Mesenchymal stem cell (in vitro differentiated cells and primary cell): ENCODE measurements at regions not wholly inside any gene's neighbourhood (a gene's known extent, or its start where the extent isn't known, plus 50 kb on each side); places are given as distances from the start of the nearest gene placed in this dataset.

Experiments used
- DNase-seq: peaks from one replicate; pipeline ENCODE4 v3.0.0-alpha.2; 2013
- H2AFZ ChIP-seq: one replicate; pipeline ENCODE4 v1.6.1; 2013; ENCODE audit warnings: low read depth, mild to moderate bottlenecking, control low read depth, inconsistent platforms, low read length, moderate library complexity
- H2AK5ac ChIP-seq: 2 replicates; pipeline ENCODE4 v1.6.1; 2013; ENCODE audit warnings: low read length, moderate library complexity, mild to moderate bottlenecking, inconsistent platforms; ENCODE audit not compliant: severe bottlenecking
- H2BK120ac ChIP-seq: one replicate; pipeline ENCODE4 v1.6.1; 2013; ENCODE audit warnings: low read depth, mild to moderate bottlenecking, inconsistent platforms, low read length, moderate library complexity
- H2BK12ac ChIP-seq, 2 experiments: one replicate each; pipeline ENCODE4 v1.6.1; 2013; ENCODE audit warnings: inconsistent platforms in 2 of 2, low read length in 2 of 2, mild to moderate bottlenecking in 2 of 2, moderate library complexity in 2 of 2, control low read depth in 1 of 2
- H2BK15ac ChIP-seq: one replicate; pipeline ENCODE4 v1.6.1; 2013; ENCODE audit warnings: mild to moderate bottlenecking, low read depth, inconsistent platforms; ENCODE audit not compliant: poor library complexity, severe bottlenecking
- H2BK5ac ChIP-seq: 2 replicates; pipeline ENCODE4 v1.6.1; 2013; ENCODE audit warnings: low read depth, mild to moderate bottlenecking, low read length, control low read depth, inconsistent platforms; ENCODE audit not compliant: poor library complexity, severe bottlenecking
- H3K14ac ChIP-seq, 2 experiments: one replicate each; pipeline ENCODE4 v1.6.1; 2013; ENCODE audit warnings: inconsistent platforms in 2 of 2, low read length in 2 of 2, control low read depth in 1 of 2, mild to moderate bottlenecking in 1 of 2, moderate library complexity in 1 of 2
- H3K18ac ChIP-seq, 2 experiments: one replicate each; pipeline ENCODE4 v1.6.1; 2013; ENCODE audit warnings: inconsistent platforms in 2 of 2, low read length in 2 of 2, control low read depth in 1 of 2, low read depth in 1 of 2, mild to moderate bottlenecking in 1 of 2
- H3K23ac ChIP-seq, 2 experiments: one replicate each; pipeline ENCODE4 v1.6.1; 2013; ENCODE audit warnings: inconsistent platforms in 2 of 2, low read length in 2 of 2, mild to moderate bottlenecking in 2 of 2, moderate library complexity in 2 of 2, control low read depth in 1 of 2
- H3K27ac ChIP-seq: 2 replicates; pipeline ENCODE4 v1.5.1; 2013; ENCODE audit warnings: mild to moderate bottlenecking, moderate library complexity, low read length, control low read depth, inconsistent platforms; ENCODE audit not compliant: poor library complexity, severe bottlenecking
- H3K27me3 ChIP-seq, 2 experiments: 2 replicates each; pipeline versions ENCODE4 v1.6.1 to v1.7.0; 2013; ENCODE audit warnings: low read length in 2 of 2, mild to moderate bottlenecking in 2 of 2, moderate library complexity in 2 of 2, control low read depth in 1 of 2, inconsistent platforms in 1 of 2; ENCODE audit not compliant: control insufficient read depth in 1 of 2, insufficient read depth in 1 of 2
- H3K36me3 ChIP-seq, 2 experiments: 2 replicates each; pipeline versions ENCODE4 v1.6.1 to v1.7.0; 2013; ENCODE audit warnings: low read length in 2 of 2, control low read depth in 1 of 2, inconsistent platforms in 1 of 2, low read depth in 1 of 2, mild to moderate bottlenecking in 1 of 2; ENCODE audit not compliant: insufficient read depth in 2 of 2, control insufficient read depth in 1 of 2
- H3K4ac ChIP-seq, 2 experiments: one replicate each; pipeline ENCODE4 v1.6.1; 2013; ENCODE audit warnings: inconsistent platforms in 2 of 2, low read length in 2 of 2, mild to moderate bottlenecking in 2 of 2, moderate library complexity in 2 of 2, control low read depth in 1 of 2, low read depth in 1 of 2
- H3K4me1 ChIP-seq: 2 replicates; pipeline ENCODE4 v1.6.1; 2013; ENCODE audit warnings: low read depth, low read length, control low read depth; ENCODE audit not compliant: control insufficient read depth, insufficient read depth
- H3K4me2 ChIP-seq: 2 replicates; pipeline ENCODE4 v1.6.1; 2013; ENCODE audit warnings: low read length, mild to moderate bottlenecking, inconsistent platforms; ENCODE audit not compliant: poor library complexity, severe bottlenecking
- H3K4me3 ChIP-seq, 2 experiments: 2 replicates each; pipeline versions ENCODE4 v1.5.1 to v1.7.0; 2013; ENCODE audit warnings: low read length in 2 of 2, mild to moderate bottlenecking in 2 of 2, control low read depth in 1 of 2, low read depth in 1 of 2; ENCODE audit not compliant: insufficient read depth in 1 of 2
- H3K79me1 ChIP-seq: replicated peaks from 2 replicates; pipeline ENCODE4 v1.6.1; 2013; ENCODE audit warnings: mild to moderate bottlenecking, control low read depth, low read length, inconsistent platforms; ENCODE audit not compliant: poor library complexity, severe bottlenecking
- H3K9ac ChIP-seq: 2 replicates; pipeline ENCODE4 v1.7.0; 2013; ENCODE audit warnings: mild to moderate bottlenecking, low read length, moderate library complexity
- H3K9me3 ChIP-seq: 2 replicates; pipeline ENCODE4 v1.7.0; 2013; ENCODE audit warnings: mild to moderate bottlenecking, low read length; ENCODE audit not compliant: control insufficient read depth
- H4K8ac ChIP-seq: one replicate; pipeline ENCODE4 v1.6.1; 2013; ENCODE audit warnings: inconsistent platforms, mild to moderate bottlenecking, low read length, moderate library complexity
- H4K91ac ChIP-seq: one replicate; pipeline ENCODE4 v1.6.1; 2013; ENCODE audit warnings: mild to moderate bottlenecking, low read length, inconsistent platforms
- WGBS: methylation state at CpG from one replicate; pipeline ENCODE4 v1.1.7; 2013; ENCODE audit warnings: mixed read lengths; 5-methylcytosine and 5-hydroxymethylcytosine counted together

DNA sequence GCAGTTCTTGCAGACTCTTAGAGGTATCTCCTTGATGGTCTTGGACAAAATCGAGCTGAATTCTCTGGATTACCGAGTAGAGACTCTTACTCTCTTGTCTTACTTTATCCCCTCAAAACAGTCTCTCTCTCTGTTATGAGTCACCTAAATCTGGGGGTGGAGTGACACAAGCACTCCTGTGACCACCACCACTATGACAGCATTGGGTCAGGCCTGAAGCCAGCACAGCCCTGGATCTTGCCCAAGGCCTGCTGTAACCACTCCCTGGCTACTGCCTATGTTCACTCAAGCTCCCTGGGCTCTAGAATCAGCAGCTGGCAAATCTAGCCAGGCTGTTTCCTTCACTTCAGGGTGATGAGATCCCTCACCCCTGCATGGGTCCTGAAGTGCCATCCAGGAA lies 662.5 kb downstream of the LUZP2 start:
- H3K27me3 ChIP-seq, result no peaks in the 10 kb centered on the region
- no peak overlapping the region for H3K9ac ChIP-seq
- 93% methylated on average over 2 of the region's 2 CpGs for WGBS
- H3K4me1 ChIP-seq, result peaks cover 2% of the 10 kb centered on the region
- H3K4me2 ChIP-seq, result no peak overlapping the region
- no peak overlapping the region for H3K18ac ChIP-seq
- H2AK5ac ChIP-seq, result no peak overlapping the region
- no peak overlapping the region for H2BK5ac ChIP-seq
- H4K91ac ChIP-seq, result no peak overlapping the region
- H3K9me3 ChIP-seq, result peaks cover 6% of the 10 kb centered on the region
- no peak overlapping the region for H3K4ac ChIP-seq
- H3K27ac ChIP-seq, result no peak overlapping the region
- H3K36me3 ChIP-seq, result no peaks in the 10 kb centered on the region
- no peak for DNase-seq
- H2AFZ ChIP-seq, result no peak overlapping the region
- no peaks in the 10 kb centered on the region for H3K79me1 ChIP-seq
- no peak overlapping the region for H2BK12ac ChIP-seq
- no peak overlapping the region for H3K4me3 ChIP-seq
- no peak overlapping the region for H3K23ac ChIP-seq
- no peak overlapping the region for H4K8ac ChIP-seq
- no peak overlapping the region for H2BK15ac ChIP-seq
- no peak overlapping the region for H2BK120ac ChIP-seq
- peak overlapping the region in 1 of 2 experiments; percentile 27 for H3K14ac ChIP-seq

DNA sequence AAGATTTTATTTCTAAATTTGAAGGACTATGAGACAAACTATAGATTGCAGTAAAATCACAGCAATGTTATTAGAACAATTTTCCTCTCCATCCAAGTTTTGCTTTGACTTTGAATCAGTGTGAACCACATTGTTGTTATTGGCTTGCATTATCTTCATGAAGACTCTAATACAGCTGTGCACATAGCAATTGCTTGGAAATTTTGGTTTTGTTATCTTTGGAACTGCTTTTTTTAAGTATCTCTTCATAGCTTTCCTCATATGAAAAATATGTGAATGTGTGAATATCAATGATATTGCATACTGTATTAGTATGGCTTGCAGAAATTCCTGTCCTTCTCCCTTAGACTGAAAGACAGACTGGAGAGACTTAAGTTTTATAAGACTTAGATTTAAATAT lies 666.6 kb downstream of the LUZP2 start:
- H2BK12ac ChIP-seq, result no peak overlapping the region
- H2BK120ac ChIP-seq, result no peak overlapping the region
- no peak overlapping the region for H3K27ac ChIP-seq
- H3K27me3 ChIP-seq, result no peaks in the 10 kb centered on the region
- peaks cover 6% of the 10 kb centered on the region for H3K9me3 ChIP-seq
- no peak overlapping the region for H2AK5ac ChIP-seq
- H3K18ac ChIP-seq, result no peak overlapping the region
- no peak overlapping the region for H4K8ac ChIP-seq
- H2BK15ac ChIP-seq, result no peak overlapping the region
- H3K9ac ChIP-seq, result no peak overlapping the region
- no peak overlapping the region for H3K23ac ChIP-seq
- no peak overlapping the region for H2AFZ ChIP-seq
- no peak overlapping the region for H3K4ac ChIP-seq
- no peaks in the 10 kb centered on the region for H3K4me1 ChIP-seq
- DNase-seq, result no peak
- no peak overlapping the region for H2BK5ac ChIP-seq
- H3K79me1 ChIP-seq, result no peaks in the 10 kb centered on the region
- no peak overlapping the region for H3K4me3 ChIP-seq
- no peak overlapping the region for H4K91ac ChIP-seq
- H3K4me2 ChIP-seq, result no peak overlapping the region
- H3K14ac ChIP-seq, result no peak overlapping the region
- H3K36me3 ChIP-seq, result no peaks in the 10 kb centered on the region

GRCh38 chr11:25180187-25180586 lies 683.3 kb downstream of the LUZP2 start:
- no peak overlapping the region for H2BK12ac ChIP-seq
- DNase-seq, result no peak
- H3K9ac ChIP-seq, result no peak overlapping the region
- H4K8ac ChIP-seq, result no peak overlapping the region
- H3K27ac ChIP-seq, result no peak overlapping the region
- no peaks in the 10 kb centered on the region for H3K4me1 ChIP-seq
- H3K4me2 ChIP-seq, result no peak overlapping the region
- H3K14ac ChIP-seq, result no peak overlapping the region
- H2AK5ac ChIP-seq, result no peak overlapping the region
- H3K23ac ChIP-seq, result no peak overlapping the region
- H2BK120ac ChIP-seq, result no peak overlapping the region
- no peaks in the 10 kb centered on the region for H3K9me3 ChIP-seq
- H3K79me1 ChIP-seq, result no peaks in the 10 kb centered on the region
- no peak overlapping the region for H2AFZ ChIP-seq
- H3K27me3 ChIP-seq, result no peaks in the 10 kb centered on the region
- no peak overlapping the region for H2BK5ac ChIP-seq
- H2BK15ac ChIP-seq, result no peak overlapping the region
- H3K18ac ChIP-seq, result no peak overlapping the region
- no peak overlapping the region for H3K4ac ChIP-seq
- no peak overlapping the region for H3K4me3 ChIP-seq
- WGBS, result 60% methylated on average over 1 of the region's 1 CpG
- no peak overlapping the region for H4K91ac ChIP-seq
- H3K36me3 ChIP-seq, result no peaks in the 10 kb centered on the region

DNA sequence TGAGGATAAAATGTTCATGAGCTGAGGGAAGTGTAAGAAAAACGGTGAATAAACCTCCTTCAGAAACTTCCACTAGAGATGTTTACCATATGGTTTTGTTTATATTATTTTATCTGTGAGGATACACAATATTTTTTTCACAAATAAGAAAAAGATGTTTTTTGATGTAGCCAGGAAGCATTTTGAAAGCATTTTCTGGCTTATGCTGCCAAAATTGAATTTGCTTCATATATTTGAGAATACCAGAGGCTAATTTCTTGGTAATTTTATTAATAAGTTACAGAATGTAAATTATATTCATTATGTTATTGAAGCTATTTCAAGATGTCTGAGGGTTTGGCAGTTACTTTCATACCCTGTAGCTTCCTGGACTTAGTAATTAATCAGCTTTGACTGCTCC lies 686.6 kb downstream of the LUZP2 start:
- H3K36me3 ChIP-seq, result no peaks in the 10 kb centered on the region
- no peak overlapping the region for H2BK12ac ChIP-seq
- H3K18ac ChIP-seq, result no peak overlapping the region
- DNase-seq, result no peak
- H3K4me1 ChIP-seq, result no peaks in the 10 kb centered on the region
- H2BK120ac ChIP-seq, result no peak overlapping the region
- no peak overlapping the region for H3K27ac ChIP-seq
- no peak overlapping the region for H4K8ac ChIP-seq
- H3K4ac ChIP-seq, result no peak overlapping the region
- no peak overlapping the region for H4K91ac ChIP-seq
- no peaks in the 10 kb centered on the region for H3K9me3 ChIP-seq
- H3K79me1 ChIP-seq, result no peaks in the 10 kb centered on the region
- H3K4me3 ChIP-seq, result no peak overlapping the region
- H3K27me3 ChIP-seq, result no peaks in the 10 kb centered on the region
- no peak overlapping the region for H3K9ac ChIP-seq
- no peak overlapping the region for H2AK5ac ChIP-seq
- no peak overlapping the region for H2BK5ac ChIP-seq
- no peak overlapping the region for H2BK15ac ChIP-seq
- H3K4me2 ChIP-seq, result no peak overlapping the region
- H3K23ac ChIP-seq, result no peak overlapping the region
- no CpG with 5 or more reads among the region's 1 CpG for WGBS
- H2AFZ ChIP-seq, result no peak overlapping the region
- H3K14ac ChIP-seq, result no peak overlapping the region
